Fibroblast of the aortic adventitia (primary cell): ENCODE measurements at regions not wholly inside any gene's neighbourhood (a gene's known extent, or its start where the extent isn't known, plus 50 kb on each side); places are given as distances from the start of the nearest gene placed in this dataset.

Experiments
- DNase-seq: peaks from one replicate; pipeline ENCODE4 v3.0.0-alpha.2; 2010; ENCODE audit warnings: low read depth
- H3K4me3 ChIP-seq: 2 replicates; pipeline ENCODE4 v1.5.1; 2011; ENCODE audit warnings: low read depth, mild to moderate bottlenecking, control low read depth, low read length, moderate library complexity
- CTCF ChIP-seq: IDR thresholded peaks from 2 replicates; pipeline ENCODE4 v1.5.1; 2011; ENCODE audit warnings: mild to moderate bottlenecking, low read length, control low read depth, inconsistent platforms; ENCODE audit not compliant: insufficient read depth

GRCh38 chr3:28800203-28800602, 451.6 kb upstream of the AZI2 start:
- TF ChIP-seq CTCF: no peak
- DNase-seq: no peak
- H3K4me3 ChIP-seq: no peak overlapping the region

GRCh38 chr3:28808068-28808467, 459.4 kb upstream of the AZI2 start:
- H3K4me3 ChIP-seq: no peak overlapping the region
- TF ChIP-seq CTCF: no peak
- DNase-seq: no peak

- no peak for DNase-seq
- no peak for TF ChIP-seq CTCF
- H3K4me3 ChIP-seq: no peak overlapping the region
Observed at GRCh38 chr3:28816017-28816416, 464.9 kb upstream of the RBMS3 start.

GRCh38 chr3:28824316-28824715, 456.6 kb upstream of the RBMS3 start:
- no peak overlapping the region for H3K4me3 ChIP-seq
- no peak for TF ChIP-seq CTCF
- DNase-seq: no peak

GRCh38 chr3:28826840-28827239, 454.0 kb upstream of the RBMS3 start:
- no peak overlapping the region for H3K4me3 ChIP-seq
- no peak for TF ChIP-seq CTCF
- no peak for DNase-seq

- no peak for DNase-seq
- no peak overlapping the region for H3K4me3 ChIP-seq
- TF ChIP-seq CTCF: no peak
Observed at GRCh38 chr3:28835249-28835648, 445.6 kb upstream of the RBMS3 start.

GRCh38 chr3:28835751-28836150, 445.1 kb upstream of the RBMS3 start:
- no peak for TF ChIP-seq CTCF
- DNase-seq: no peak

More at GRCh38 chr3:28835751-28836150, 445.1 kb upstream of the RBMS3 start:
- H3K4me3 ChIP-seq: no peak overlapping the region
